ENCODE measurements at regions not wholly inside any gene's neighbourhood (a gene's known extent, or its start where the extent isn't known, plus 50 kb on each side); places are given as distances from the start of the nearest gene placed in this dataset.
"Not testable (repeated sequence)": the region's sequence is repeated elsewhere in the genome, so short reads cannot be mapped to it uniquely, and the experiment has no call there.

GRCh38 chr21:36268264-36268663 is 51.7 kb upstream of the MORC3 start:
- H4K20me1 ChIP-seq (ENCODE audit: insufficient read depth, low read length); H3K4me3 ChIP-seq (replicated peaks in 1 of 3; ENCODE audit: low read depth in 2 of 3, low read length in 3 of 3); H3K27ac Mint-ChIP-seq; H2AFZ ChIP-seq (ENCODE audit: insufficient read depth, low read depth, low read length, poor library complexity, severe bottlenecking); H3K27me3 Mint-ChIP-seq (ENCODE audit: low read depth in 3 of 3); H3K9me3 ChIP-seq (replicated peaks in 1 of 2; ENCODE audit: control insufficient read depth in 1 of 2, insufficient read depth in 1 of 2, low read length in 2 of 2); H3K4me1 Mint-ChIP-seq; H3K4me3 Mint-ChIP-seq; H3K27ac ChIP-seq (ENCODE audit: low read depth in 1 of 2, low read length in 2 of 2); H3K4me2 ChIP-seq (replicated peaks; ENCODE audit: extremely low read depth, low read length, poor library complexity, severe bottlenecking); H3K79me2 ChIP-seq (ENCODE audit: insufficient read depth, low read length); H3K4me1 ChIP-seq (ENCODE audit: control insufficient read depth in 1 of 2, insufficient read depth in 2 of 2, low read length in 2 of 2); H3K9ac ChIP-seq (ENCODE audit: insufficient read depth, low read length, poor library complexity, severe bottlenecking); intact Hi-C loops (cut with micrococcal nuclease); H3K27me3 ChIP-seq (ENCODE audit: control insufficient read depth in 2 of 2, insufficient read depth in 2 of 2, low read length in 2 of 2); DNase-seq: not testable (repeated sequence)
- peaks cover 0 to 11% (median 4%) of the 10 kb centered on the region in 7 donors for H3K9me3 Mint-ChIP-seq
- WGBS (ENCODE audit: insufficient coverage): 100% methylated on average over 1 of the region's 4 CpGs
- H3K36me3 ChIP-seq (replicated peaks in 1 of 2; ENCODE audit: control insufficient read depth in 1 of 2, insufficient read depth in 2 of 2, low read length in 2 of 2): peaks cover 48 to 88% of the 10 kb centered on the region in 2 donors
- H3K36me3 Mint-ChIP-seq: peaks cover 67 to 94% of the 10 kb centered on the region in 2 donors

Measured in CD14-positive monocyte (primary cell).